ENCODE measurements at regions not wholly inside any gene's neighbourhood (a gene's known extent, or its start where the extent isn't known, plus 50 kb on each side); places are given as distances from the start of the nearest gene placed in this dataset.

- no peak overlapping the region for H3K27ac ChIP-seq (ENCODE audit: low read length)
These were observed 54.6 kb upstream of the AKAP12 start for GRCh38 chr6:151185148-151185547.

GRCh38 chr6:151186306-151186705 lies 53.5 kb upstream of the AKAP12 start:
- Histone ChIP-seq H3K4me1 (ENCODE audit: insufficient read depth, low read length) (no peaks in the 10 kb centered on the region), H3K27ac (ENCODE audit: low read length) (no peak overlapping the region), H3K9ac (ENCODE audit: low read length) (no peak overlapping the region), H3K9me3 (ENCODE audit: low read length) (no peaks in the 10 kb centered on the region), H2AFZ (ENCODE audit: low read length) (no peak overlapping the region), H3K4me3 (ENCODE audit: low read length) (no peak overlapping the region), H3K9me2 (replicated peaks; ENCODE audit: low read length) (no peaks in the 10 kb centered on the region), H3F3A (ENCODE audit: low read length, unreplicated experiment) (no peaks in the 10 kb centered on the region), H3K4me2 (ENCODE audit: low read length) (no peak overlapping the region), H3K79me2 (ENCODE audit: low read length) (no peaks in the 10 kb centered on the region), H4K20me1 (ENCODE audit: low read length) (no peaks in the 10 kb centered on the region), H3K27me3 (ENCODE audit: low read length) (no peaks in the 10 kb centered on the region), H3K36me3 (ENCODE audit: low read depth, low read length) (no peaks in the 10 kb centered on the region)
- CTCF ChIA-PET: no interaction called here
- intact Hi-C loops (cut with micrococcal nuclease): no loop called here
- DNase-seq (no peak), ATAC-seq (no peak)
- TF ChIP-seq, protein P1, sequence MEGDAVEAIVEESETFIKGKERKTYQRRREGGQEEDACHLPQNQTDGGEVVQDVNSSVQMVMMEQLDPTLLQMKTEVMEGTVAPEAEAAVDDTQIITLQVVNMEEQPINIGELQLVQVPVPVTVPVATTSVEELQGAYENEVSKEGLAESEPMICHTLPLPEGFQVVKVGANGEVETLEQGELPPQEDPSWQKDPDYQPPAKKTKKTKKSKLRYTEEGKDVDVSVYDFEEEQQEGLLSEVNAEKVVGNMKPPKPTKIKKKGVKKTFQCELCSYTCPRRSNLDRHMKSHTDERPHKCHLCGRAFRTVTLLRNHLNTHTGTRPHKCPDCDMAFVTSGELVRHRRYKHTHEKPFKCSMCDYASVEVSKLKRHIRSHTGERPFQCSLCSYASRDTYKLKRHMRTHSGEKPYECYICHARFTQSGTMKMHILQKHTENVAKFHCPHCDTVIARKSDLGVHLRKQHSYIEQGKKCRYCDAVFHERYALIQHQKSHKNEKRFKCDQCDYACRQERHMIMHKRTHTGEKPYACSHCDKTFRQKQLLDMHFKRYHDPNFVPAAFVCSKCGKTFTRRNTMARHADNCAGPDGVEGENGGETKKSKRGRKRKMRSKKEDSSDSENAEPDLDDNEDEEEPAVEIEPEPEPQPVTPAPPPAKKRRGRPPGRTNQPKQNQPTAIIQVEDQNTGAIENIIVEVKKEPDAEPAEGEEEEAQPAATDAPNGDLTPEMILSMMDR (conservative IDR thresholded peaks at IDR 0.05; ENCODE audit: low read depth, low read length): no peak
- TF ChIP-seq EZH2phosphoT487 (IDR thresholded peaks at IDR 0.05; ENCODE audit: borderline replicate concordance, low read length): no peak
- TF ChIP-seq EZH2 (IDR thresholded peaks at IDR 0.05; ENCODE audit: low read length, unreplicated experiment): no peak
- POLR2A ChIA-PET (ENCODE audit: unreplicated experiment): interaction anchor here (0.5 kb wide), 2 partner anchors 140 to 1095 kb away, joined by 3 to 15 read pairs; no protein-coding TSS in a partner anchor
- no TSS peak for BruUV-seq (replicated peaks)

More at GRCh38 chr6:151185148-151185547, 54.6 kb upstream of the AKAP12 start:
- DNase-seq: no peak
- no peaks in the 10 kb centered on the region for H3K79me2 ChIP-seq (ENCODE audit: low read length)
- ChIA-PET POLR2A (ENCODE audit: unreplicated experiment) (no interaction called here), CTCF (no interaction called here)
- H4K20me1 ChIP-seq (ENCODE audit: low read length): no peaks in the 10 kb centered on the region
- no peak for ATAC-seq
- H3K9me2 ChIP-seq (replicated peaks; ENCODE audit: low read length): no peaks in the 10 kb centered on the region
- H2AFZ ChIP-seq (ENCODE audit: low read length): no peak overlapping the region
- no peaks in the 10 kb centered on the region for H3F3A ChIP-seq (ENCODE audit: low read length, unreplicated experiment)
- no peaks in the 10 kb centered on the region for H3K27me3 ChIP-seq (ENCODE audit: low read length)
- no peak overlapping the region for H3K4me2 ChIP-seq (ENCODE audit: low read length)
- TF ChIP-seq EZH2 (IDR thresholded peaks at IDR 0.05; ENCODE audit: low read length, unreplicated experiment) (no peak), EZH2phosphoT487 (IDR thresholded peaks at IDR 0.05; ENCODE audit: borderline replicate concordance, low read length) (no peak)
- TF ChIP-seq, protein P1 (conservative IDR thresholded peaks at IDR 0.05; ENCODE audit: low read depth, low read length): no peak
- H3K4me1 ChIP-seq (ENCODE audit: insufficient read depth, low read length): no peaks in the 10 kb centered on the region
- no peaks in the 10 kb centered on the region for H3K36me3 ChIP-seq (ENCODE audit: low read depth, low read length)
- no peaks in the 10 kb centered on the region for H3K9me3 ChIP-seq (ENCODE audit: low read length)
- intact Hi-C loops (cut with micrococcal nuclease): no loop called here
- BruUV-seq (replicated peaks): no TSS peak
- no peak overlapping the region for H3K4me3 ChIP-seq (ENCODE audit: low read length)
- no peak overlapping the region for H3K9ac ChIP-seq (ENCODE audit: low read length)

DNA sequence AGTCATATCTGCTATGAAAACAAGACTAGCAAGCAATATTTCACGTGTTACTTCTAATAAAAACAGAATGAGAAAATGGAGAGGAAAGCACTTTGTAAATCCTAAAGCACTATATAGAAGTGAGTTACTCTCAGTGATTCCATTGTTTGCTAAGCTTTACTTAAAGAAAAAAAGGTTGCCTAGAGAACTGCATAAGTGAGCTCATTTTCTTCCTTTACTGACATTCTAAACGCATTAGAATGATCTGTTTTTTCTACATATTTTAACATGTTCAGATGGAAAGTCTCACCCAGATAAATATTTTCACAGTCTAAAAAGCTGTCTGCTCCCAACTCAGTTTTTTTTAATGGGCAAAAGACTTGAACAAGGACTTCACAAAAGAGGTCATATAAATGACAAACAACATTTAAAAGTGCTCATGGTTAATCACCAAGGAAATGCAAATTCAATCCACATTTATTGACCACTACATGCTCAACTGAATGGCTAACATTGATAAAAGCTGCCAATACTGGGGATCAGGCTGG lies 52.9 kb upstream of the AKAP12 start:
- H3K27me3 ChIP-seq (ENCODE audit: low read length): no peaks in the 10 kb centered on the region
- no peaks in the 10 kb centered on the region for H3K4me1 ChIP-seq (ENCODE audit: insufficient read depth, low read length)
- no peaks in the 10 kb centered on the region for H3K36me3 ChIP-seq (ENCODE audit: low read depth, low read length)
- H3K9me2 ChIP-seq (replicated peaks; ENCODE audit: low read length): no peaks in the 10 kb centered on the region
- POLR2A ChIA-PET (ENCODE audit: unreplicated experiment): interaction anchor here (0.5 kb wide), 2 partner anchors 140 to 1096 kb away, joined by 3 to 15 read pairs; no protein-coding TSS in a partner anchor
- ATAC-seq (no peak), DNase-seq (no peak)
- H3K4me3 ChIP-seq (ENCODE audit: low read length): no peak overlapping the region
- H3K79me2 ChIP-seq (ENCODE audit: low read length): no peaks in the 10 kb centered on the region
- H4K20me1 ChIP-seq (ENCODE audit: low read length): no peaks in the 10 kb centered on the region
- no TSS peak for BruUV-seq (replicated peaks)
- no peaks in the 10 kb centered on the region for H3F3A ChIP-seq (ENCODE audit: low read length, unreplicated experiment)
- no peak overlapping the region for H2AFZ ChIP-seq (ENCODE audit: low read length)
- H3K4me2 ChIP-seq (ENCODE audit: low read length): no peak overlapping the region
- CTCF ChIA-PET: no interaction called here
- no peaks in the 10 kb centered on the region for H3K9me3 ChIP-seq (ENCODE audit: low read length)
- TF ChIP-seq, protein P1 (conservative IDR thresholded peaks at IDR 0.05; ENCODE audit: low read depth, low read length): no peak
- TF ChIP-seq EZH2phosphoT487 (IDR thresholded peaks at IDR 0.05; ENCODE audit: borderline replicate concordance, low read length) (no peak), EZH2 (IDR thresholded peaks at IDR 0.05; ENCODE audit: low read length, unreplicated experiment) (no peak)
- H3K9ac ChIP-seq (ENCODE audit: low read length): no peak overlapping the region
- intact Hi-C loops (cut with micrococcal nuclease): no loop called here
- no peak overlapping the region for H3K27ac ChIP-seq (ENCODE audit: low read length)
